Motor neuron (in vitro differentiated cells): ENCODE measurements at regions not wholly inside any gene's neighbourhood (a gene's known extent, or its start where the extent isn't known, plus 50 kb on each side); places are given as distances from the start of the nearest gene placed in this dataset.
"Not testable (repeated sequence)": the region's sequence is repeated elsewhere in the genome, so short reads cannot be mapped to it uniquely, and the experiment has no call there.

ENCODE experiments used
- ATAC-seq, 8 experiments: fragments of 200-7000 bp; cut with Tn5 transposase; replicated peaks in 6 of 8; 2 replicates each; pipeline ENCODE4 v1.8.0; 2021; ENCODE audit warnings: mild to moderate bottlenecking in 8 of 8, moderate library complexity in 8 of 8
- H3K27ac ChIP-seq, 2 donors: fragments of 250-450 bp; sonication (Bioruptor Pico); 2 replicates each; pipeline ENCODE4 v1.9.0; 2021; ENCODE audit warnings: antibody characterized with exemption in 2 of 2, mild to moderate bottlenecking in 2 of 2, moderate library complexity in 1 of 2
- H3K4me1 ChIP-seq, 2 donors: fragments of 250-450 bp; sonication (Bioruptor Pico); replicated peaks in 1 of 2; 2 replicates each; pipeline ENCODE4 v1.6.1; 2021; ENCODE audit warnings: antibody characterized with exemption in 2 of 2, mild to moderate bottlenecking in 2 of 2, moderate library complexity in 1 of 2
- H3K4me3 ChIP-seq, 5 donors: fragments of 250-450 bp; sonication (Bioruptor Pico); 2 replicates each; pipeline ENCODE4 v1.9.0; 2021; ENCODE audit warnings: antibody characterized with exemption in 5 of 5, mild to moderate bottlenecking in 5 of 5, moderate library complexity in 4 of 5
- WGBS, 10 experiments: fragments of 450-650 bp; shearing (Covaris generic); methylation state at CpG; one replicate each; pipeline ENCODE4 v1.0.0; 2022; 5-methylcytosine and 5-hydroxymethylcytosine counted together
- in situ Hi-C, 9 experiments: fragments of 400-800 bp; cut with MboI; loops; one replicate each; pipeline ENCODE4 v1.15.0; 2021; ENCODE audit warnings: low sequenced_read_pairs in 9 of 9, low pct_unique_long_range_greater_than_20kb in 2 of 9; ENCODE audit not compliant: unreplicated experiment in 9 of 9

- in situ Hi-C loops, H3K4me3 ChIP-seq, H3K27ac ChIP-seq, ATAC-seq: not testable (repeated sequence)
- WGBS, 10 experiments: 0 to 100% (median 95%) methylated on average over 1 of the region's 1 CpG; no CpG with 5 or more reads in 4 of the 10 experiments
- peaks cover 0 to 11% of the 10 kb centered on the region in 2 donors for H3K4me1 ChIP-seq
Observed at GRCh38 chr18:70525322-70525721, 236.5 kb downstream of the SOCS6 start.

- WGBS, 10 experiments: 0 to 100% (median 86%) methylated on average over 1 to 3 of the region's 3 CpGs; no CpG with 5 or more reads in 2 of the 10 experiments
- Histone ChIP-seq H3K27ac (no peak overlapping the region), H3K4me3 (no peak overlapping the region), H3K4me1 (peaks cover 0 to 11% of the 10 kb centered on the region in 2 donors)
- ATAC-seq: no peak
- in situ Hi-C loops: no loop called here
Observed at GRCh38 chr18:70523792-70524182, 234.9 kb downstream of the SOCS6 start.

GRCh38 chr18:70523035-70523791 is 234.4 kb downstream of the SOCS6 start:
- 3 to 84% (median 51%) methylated on average over 2 to 7 of the region's 7 CpGs; no CpG with 5 or more reads in 1 of the 10 experiments for WGBS, 10 experiments
- in situ Hi-C loops: no loop called here

DNA sequence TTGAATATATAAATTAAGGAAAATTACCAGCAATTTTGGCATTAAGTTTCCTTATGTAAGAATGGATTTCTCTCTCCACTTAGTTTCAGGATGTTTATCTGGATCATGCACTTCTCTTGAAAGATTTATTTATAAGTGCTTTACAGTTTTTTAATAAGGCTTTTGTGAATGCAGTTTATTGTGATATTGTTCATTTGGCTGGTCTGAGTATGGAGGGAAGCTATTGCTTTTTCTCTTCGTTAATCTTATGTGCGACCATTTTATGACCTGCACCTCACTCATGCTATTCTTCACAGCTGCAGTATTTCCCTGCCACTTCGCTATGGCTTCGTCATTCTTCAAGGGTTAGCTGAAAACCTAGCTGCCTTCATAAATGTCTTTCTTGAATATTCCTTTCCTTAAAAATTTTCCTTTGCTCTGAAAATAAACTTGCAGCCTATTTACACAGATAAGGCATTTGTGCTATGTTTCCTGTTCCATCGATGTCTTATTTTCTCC is 233.4 kb downstream of the SOCS6 start:
- ATAC-seq: no peak
- 5 to 85% (median 44%) methylated on average over 4 to 5 of the region's 5 CpGs; no CpG with 5 or more reads in 1 of the 10 experiments for WGBS, 10 experiments
- H3K27ac ChIP-seq: no peak overlapping the region
- H3K4me3 ChIP-seq: no peak overlapping the region
- H3K4me1 ChIP-seq: peaks cover 0 to 11% of the 10 kb centered on the region in 2 donors
- in situ Hi-C loops: no loop called here

More at GRCh38 chr18:70523035-70523791, 234.4 kb downstream of the SOCS6 start:
- Histone ChIP-seq H3K27ac (no peak overlapping the region), H3K4me3 (no peak overlapping the region), H3K4me1 (peaks cover 0 to 11% of the 10 kb centered on the region in 2 donors)
- peak in 1 of 8 experiments; percentile 38 for ATAC-seq

- WGBS, 10 experiments: 0 to 82% (median 10%) methylated on average over 1 of the region's 1 CpG; no CpG with 5 or more reads in 3 of the 10 experiments
- Histone ChIP-seq H3K27ac (no peak overlapping the region), H3K4me1 (peaks cover 0 to 11% of the 10 kb centered on the region in 2 donors), H3K4me3 (no peak overlapping the region)
- no peak for ATAC-seq
- in situ Hi-C loops: no loop called here
Observed at GRCh38 chr18:70520867-70521266, 232.0 kb downstream of the SOCS6 start.

- WGBS, 10 experiments: 0 to 94% (median 49%) methylated on average over 2 to 6 of the region's 9 CpGs; no CpG with 5 or more reads in 5 of the 10 experiments
- in situ Hi-C loops: no loop called here
- ATAC-seq: no peak
- H3K4me3 ChIP-seq: no peak overlapping the region
- H3K4me1 ChIP-seq: peaks cover 0 to under 1% of the 10 kb centered on the region in 2 donors
- H3K27ac ChIP-seq: no peak overlapping the region
Observed at GRCh38 chr18:70513502-70514171, 224.8 kb downstream of the SOCS6 start.

DNA sequence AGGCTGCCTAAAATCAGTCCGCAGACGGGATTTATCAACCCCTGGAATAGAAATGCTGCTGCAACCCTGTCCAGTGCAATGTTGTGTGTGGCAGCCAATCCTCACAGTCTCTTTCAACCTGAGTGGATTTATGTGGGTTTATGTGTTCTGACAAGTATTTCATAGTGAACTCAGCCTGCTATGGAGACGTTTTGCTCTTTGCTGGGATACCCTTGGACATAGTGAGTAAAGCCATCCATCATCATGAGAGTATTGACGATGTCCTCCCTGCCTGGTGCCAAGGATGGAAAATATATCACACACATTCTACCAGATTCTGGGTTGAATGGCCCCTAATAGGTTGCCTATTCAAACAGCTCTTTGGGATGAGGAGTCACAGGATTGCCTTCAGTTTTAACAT is 219.1 kb downstream of the SOCS6 start:
- ATAC-seq: peak in 3 of 8 experiments; percentile 48 to 59 (median 50)
- WGBS, 10 experiments: 20 to 100% (median 60%) methylated on average over 1 to 4 of the region's 4 CpGs; no CpG with 5 or more reads in 1 of the 10 experiments
- peaks cover 7 to 8% of the 10 kb centered on the region in 2 donors for H3K4me1 ChIP-seq
- H3K27ac ChIP-seq: no peak overlapping the region
- no peak overlapping the region for H3K4me3 ChIP-seq
- in situ Hi-C loops: no loop called here

DNA sequence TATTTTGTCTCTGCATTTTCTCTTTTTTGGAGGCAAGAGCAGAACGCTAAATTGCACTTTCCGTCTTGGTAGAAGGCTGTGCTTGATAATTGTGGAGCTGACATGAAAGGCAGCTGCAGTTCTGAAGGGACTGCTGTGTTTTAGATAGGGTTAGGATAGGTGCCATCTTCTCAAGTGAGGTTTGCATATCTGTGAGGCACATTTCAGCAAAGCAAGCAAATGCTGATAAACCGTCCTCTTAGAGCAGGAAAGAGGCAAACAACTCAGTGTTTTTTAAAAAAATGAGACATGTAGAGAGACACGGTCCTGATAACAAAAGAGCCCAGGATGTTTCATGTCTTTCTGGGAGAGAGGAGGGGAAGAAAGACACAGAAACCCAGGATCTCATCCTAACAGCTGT is 217.7 kb downstream of the SOCS6 start:
- no peak for ATAC-seq
- 14 to 95% (median 51%) methylated on average over 1 to 4 of the region's 4 CpGs for WGBS, 10 experiments
- in situ Hi-C loops: no loop called here
- Histone ChIP-seq H3K4me1 (peaks cover 7 to 8% of the 10 kb centered on the region in 2 donors), H3K27ac (no peak overlapping the region), H3K4me3 (no peak overlapping the region)

GRCh38 chr18:70503060-70503459 is 214.2 kb downstream of the SOCS6 start:
- ATAC-seq: no peak
- 0 to 100% (median 80%) methylated on average over 1 of the region's 1 CpG; no CpG with 5 or more reads in 1 of the 10 experiments for WGBS, 10 experiments
- H3K27ac ChIP-seq: no peak overlapping the region
- peaks cover 1 to 3% of the 10 kb centered on the region in 2 donors for H3K4me1 ChIP-seq
- H3K4me3 ChIP-seq: no peak overlapping the region
- in situ Hi-C loops: no loop called here

DNA sequence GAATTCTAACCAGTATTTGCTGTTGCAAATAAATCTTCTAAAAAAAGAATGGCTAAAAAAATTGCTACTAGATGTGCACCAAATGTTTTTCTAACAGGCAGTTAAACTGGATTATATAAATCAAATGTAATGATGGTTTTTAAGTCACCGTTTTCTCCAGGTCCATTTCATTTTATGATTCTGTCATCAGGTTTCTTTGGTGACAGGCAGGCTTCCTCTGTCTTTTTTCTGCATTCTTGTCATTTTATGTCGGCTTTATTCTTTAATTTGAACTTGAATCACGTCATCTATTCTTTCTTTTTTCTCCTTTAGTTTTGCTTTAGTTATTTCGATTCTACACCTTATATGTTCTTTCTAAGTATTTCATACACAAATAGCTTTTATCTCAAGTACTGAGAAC is 212.5 kb downstream of the SOCS6 start:
- 0 to 100% (median 57%) methylated on average over 1 to 4 of the region's 4 CpGs for WGBS, 10 experiments
- no peak for ATAC-seq
- Histone ChIP-seq H3K27ac (no peak overlapping the region), H3K4me1 (peaks cover 4 to 8% of the 10 kb centered on the region in 2 donors), H3K4me3 (no peak overlapping the region)
- in situ Hi-C loops: no loop called here

DNA sequence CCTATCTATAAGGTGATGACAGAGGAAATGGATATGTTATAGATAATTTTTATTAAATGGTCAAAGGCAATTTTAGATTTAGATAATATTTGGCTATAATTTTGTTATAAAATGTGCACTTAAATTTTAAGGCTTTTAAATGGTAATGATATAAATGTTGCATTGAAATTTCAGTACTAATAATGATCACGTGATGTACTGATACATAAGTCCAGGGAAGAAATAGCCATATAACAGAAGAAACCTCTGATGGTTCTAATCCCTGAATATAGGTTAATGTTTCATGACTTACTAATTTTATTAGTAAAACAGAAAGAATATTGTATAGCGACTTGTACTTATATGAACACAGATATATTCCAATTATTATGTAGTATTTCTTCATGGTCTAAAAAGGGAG is 211.9 kb downstream of the SOCS6 start:
- in situ Hi-C loops: no loop called here
- 0 to 94% (median 77%) methylated on average over 1 to 2 of the region's 2 CpGs for WGBS, 10 experiments
- ATAC-seq: no peak
- H3K27ac ChIP-seq: no peak overlapping the region
- no peak overlapping the region for H3K4me3 ChIP-seq
- H3K4me1 ChIP-seq: peaks cover 7 to 9% of the 10 kb centered on the region in 2 donors

DNA sequence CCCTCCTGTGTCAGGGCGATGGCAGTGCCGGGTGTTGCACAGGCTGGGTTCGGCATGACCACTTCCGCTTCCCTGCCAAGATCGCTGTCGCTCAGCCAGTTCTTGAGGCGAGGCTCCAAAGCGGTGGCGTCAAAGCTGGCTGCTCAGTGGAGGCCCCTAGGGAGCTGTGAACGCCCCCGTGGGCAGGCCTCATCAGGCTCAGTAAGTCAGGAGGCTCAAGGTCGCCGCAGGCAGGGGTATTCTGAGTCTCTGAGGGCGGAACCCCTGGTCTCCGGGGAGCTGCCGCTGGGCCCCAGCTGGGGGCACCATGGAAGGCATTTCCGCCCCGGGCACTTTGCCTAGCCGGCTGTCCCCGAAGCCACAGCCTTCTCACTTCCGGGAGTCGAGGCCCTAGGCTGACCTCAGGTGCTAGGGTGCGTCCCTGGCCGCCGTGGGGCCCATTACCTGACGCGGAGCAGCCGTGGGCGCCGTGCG is 210.4 kb downstream of the SOCS6 start:
- no peak for ATAC-seq
- Histone ChIP-seq H3K4me3 (no peak overlapping the region), H3K4me1 (peaks cover 7 to 9% of the 10 kb centered on the region in 2 donors), H3K27ac (no peak overlapping the region)
- in situ Hi-C loops: no loop called here
- WGBS, 10 experiments: 61 to 100% (median 94%) methylated on average over 5 to 10 of the region's 31 CpGs; no CpG with 5 or more reads in 6 of the 10 experiments
